Suprapubic skin (tissue), 4 donors: ENCODE measurements at regions not wholly inside any gene's neighbourhood (a gene's known extent, or its start where the extent isn't known, plus 50 kb on each side); places are given as distances from the start of the nearest gene placed in this dataset.

ENCODE experiments used
- CTCF ChIP-seq, 2 donors: fragments of 200-600 bp in 1 of 2; fragments of 450-650 bp in 1 of 2; sonication (generic) in 1 of 2; IDR thresholded peaks; one replicate each; pipeline ENCODE4 v1.5.1; 2016 to 2019; ENCODE audit warnings: antibody characterized with exemption in 2 of 2, mild to moderate bottlenecking in 1 of 2, moderate library complexity in 1 of 2
- EP300 ChIP-seq: sonication (generic); formaldehyde crosslinking; IDR thresholded peaks from one replicate; pipeline ENCODE4 v1.6.1; 2017; ENCODE audit warnings: antibody characterized with exemption
- POLR2A ChIP-seq, 2 donors: fragments of 450-650 bp; IDR thresholded peaks; one replicate each; pipeline ENCODE4 v1.6.1; 2017; ENCODE audit warnings: antibody characterized with exemption in 2 of 2, mild to moderate bottlenecking in 2 of 2, moderate library complexity in 2 of 2
- POLR2AphosphoS5 ChIP-seq, 3 donors: sonication (generic); formaldehyde crosslinking; IDR thresholded peaks; one replicate each; pipeline ENCODE4 v1.6.1; 2017; ENCODE audit warnings: antibody characterized with exemption in 3 of 3

GRCh38 chr3:152094406-152094805, 174.3 kb upstream of the MBNL1 start:
- TF ChIP-seq POLR2AphosphoS5 (IDR thresholded peaks at IDR 0.05) (no peak), CTCF (IDR thresholded peaks at IDR 0.05) (no peak), POLR2A (IDR thresholded peaks at IDR 0.05) (no peak), EP300 (no peak)
